Loucy (cell line): ENCODE measurements at regions not wholly inside any gene's neighbourhood (a gene's known extent, or its start where the extent isn't known, plus 50 kb on each side); places are given as distances from the start of the nearest gene placed in this dataset.

Experiments
- H2AFZ ChIP-seq: fragments of 200-600 bp; sonication (generic); 2 replicates; pipeline ENCODE4 v1.6.0; 2016; ENCODE audit warnings: antibody characterized with exemption, mild to moderate bottlenecking, low read length, moderate library complexity
- H3F3A ChIP-seq: fragments of 200-600 bp; 2 replicates; pipeline ENCODE4 v1.6.0; 2016; ENCODE audit warnings: antibody characterized with exemption, low read depth, mild to moderate bottlenecking
- H3K27me3 ChIP-seq: fragments of 200-600 bp; sonication (generic); 2 replicates; pipeline ENCODE4 v1.6.1; 2014; ENCODE audit warnings: low read length, mild to moderate bottlenecking; ENCODE audit not compliant: insufficient read depth, poor library complexity, severe bottlenecking
- H3K36me3 ChIP-seq: fragments of 200-600 bp; sonication (generic); 2 replicates; pipeline ENCODE4 v1.6.1; 2016; ENCODE audit warnings: low read length; ENCODE audit not compliant: insufficient read depth
- H3K4me1 ChIP-seq: fragments of 200-600 bp; sonication (generic); 2 replicates; pipeline ENCODE4 v1.5.1; 2014; ENCODE audit warnings: low read length, mild to moderate bottlenecking; ENCODE audit not compliant: insufficient read depth, poor library complexity, severe bottlenecking
- H3K4me2 ChIP-seq: fragments of 200-600 bp; sonication (generic); 2 replicates; pipeline ENCODE4 v1.6.0; 2014; ENCODE audit warnings: antibody characterized with exemption, low read length, low read depth, mild to moderate bottlenecking; ENCODE audit not compliant: poor library complexity, severe bottlenecking
- H3K4me3 ChIP-seq: fragments of 200-600 bp; sonication (generic); 2 replicates; pipeline ENCODE4 v1.5.1; 2014; ENCODE audit warnings: low read length, mild to moderate bottlenecking, mixed read lengths; ENCODE audit not compliant: poor library complexity, severe bottlenecking
- H3K79me2 ChIP-seq: fragments of 200-600 bp; sonication (generic); 2 replicates; pipeline ENCODE4 v1.6.1; 2014; ENCODE audit warnings: low read length; ENCODE audit not compliant: insufficient read depth
- H3K9ac ChIP-seq: fragments of 200-600 bp; sonication (generic); 2 replicates; pipeline ENCODE4 v1.6.0; 2014; ENCODE audit warnings: mild to moderate bottlenecking, low read depth, low read length, moderate library complexity; ENCODE audit not compliant: poor library complexity, severe bottlenecking
- H3K9me2 ChIP-seq: fragments of 200-600 bp; sonication (generic); replicated peaks from 2 replicates; pipeline ENCODE4 v1.6.1; 2016; ENCODE audit warnings: low read depth, low read length, mixed read lengths
- H3K9me3 ChIP-seq: fragments of 200-600 bp; sonication (generic); 2 replicates; pipeline ENCODE4 v1.6.1; 2014; ENCODE audit warnings: mild to moderate bottlenecking, antibody characterized with exemption, low read length, low read depth; ENCODE audit not compliant: insufficient read depth
- H4K20me1 ChIP-seq: fragments of 200-600 bp; sonication (generic); 2 replicates; pipeline ENCODE4 v1.6.0; 2014; ENCODE audit warnings: antibody characterized with exemption, low read length, mild to moderate bottlenecking; ENCODE audit not compliant: insufficient read depth, poor library complexity, severe bottlenecking
- CTCF ChIP-seq: fragments of 200-600 bp; sonication (generic); conservative IDR thresholded peaks from 2 replicates; pipeline ENCODE4 v1.5.1; 2014; ENCODE audit warnings: mild to moderate bottlenecking, antibody characterized with exemption, low read length
- EZH2phosphoT487 ChIP-seq: fragments of 200-600 bp; IDR thresholded peaks from 2 replicates; pipeline ENCODE4 v1.6.1; 2018; ENCODE audit warnings: antibody characterized with exemption, mild to moderate bottlenecking, moderate library complexity, borderline replicate concordance

- no peaks in the 10 kb centered on the region for H3K4me1 ChIP-seq
- H3K9me3 ChIP-seq = no peaks in the 10 kb centered on the region
- H3K27me3 ChIP-seq = no peaks in the 10 kb centered on the region
- no peaks in the 10 kb centered on the region for H3F3A ChIP-seq
- TF ChIP-seq CTCF (no peak), EZH2phosphoT487 (no peak)
- H3K9ac ChIP-seq = no peak overlapping the region
- H3K36me3 ChIP-seq = no peaks in the 10 kb centered on the region
- H4K20me1 ChIP-seq = no peaks in the 10 kb centered on the region
- no peak overlapping the region for H3K4me3 ChIP-seq
- H3K9me2 ChIP-seq = no peaks in the 10 kb centered on the region
- no peak overlapping the region for H3K4me2 ChIP-seq
- no peak overlapping the region for H2AFZ ChIP-seq
- no peaks in the 10 kb centered on the region for H3K79me2 ChIP-seq
These were observed 124.5 kb upstream of the FST start for GRCh38 chr5:53355931-53356330.

GRCh38 chr5:53357439-53357838 lies 123.0 kb upstream of the FST start:
- Histone ChIP-seq H3K36me3 (no peaks in the 10 kb centered on the region), H3K9me2 (no peaks in the 10 kb centered on the region), H3K4me3 (no peak overlapping the region), H3K9me3 (no peaks in the 10 kb centered on the region), H3F3A (no peaks in the 10 kb centered on the region), H3K4me1 (no peaks in the 10 kb centered on the region), H2AFZ (no peak overlapping the region), H4K20me1 (no peaks in the 10 kb centered on the region), H3K79me2 (no peaks in the 10 kb centered on the region), H3K4me2 (no peak overlapping the region), H3K9ac (no peak overlapping the region), H3K27me3 (no peaks in the 10 kb centered on the region)
- no peak for TF ChIP-seq CTCF
- TF ChIP-seq EZH2phosphoT487 = no peak

GRCh38 chr5:53358794-53359193 lies 121.6 kb upstream of the FST start:
- H3K9me2 ChIP-seq = no peaks in the 10 kb centered on the region
- H3K27me3 ChIP-seq = no peaks in the 10 kb centered on the region
- no peak overlapping the region for H3K9ac ChIP-seq
- no peaks in the 10 kb centered on the region for H3K79me2 ChIP-seq
- H4K20me1 ChIP-seq = no peaks in the 10 kb centered on the region
- no peak overlapping the region for H2AFZ ChIP-seq
- H3K4me1 ChIP-seq = no peaks in the 10 kb centered on the region
- no peak overlapping the region for H3K4me3 ChIP-seq
- H3K4me2 ChIP-seq = no peak overlapping the region
- H3K36me3 ChIP-seq = no peaks in the 10 kb centered on the region
- no peaks in the 10 kb centered on the region for H3F3A ChIP-seq
- no peaks in the 10 kb centered on the region for H3K9me3 ChIP-seq
- TF ChIP-seq EZH2phosphoT487 = no peak
- TF ChIP-seq CTCF = no peak
